ENCODE measurements at regions not wholly inside any gene's neighbourhood (a gene's known extent, or its start where the extent isn't known, plus 50 kb on each side); places are given as distances from the start of the nearest gene placed in this dataset.
"Not testable (repeated sequence)": the region's sequence is repeated elsewhere in the genome, so short reads cannot be mapped to it uniquely, and the experiment has no call there.

DNA sequence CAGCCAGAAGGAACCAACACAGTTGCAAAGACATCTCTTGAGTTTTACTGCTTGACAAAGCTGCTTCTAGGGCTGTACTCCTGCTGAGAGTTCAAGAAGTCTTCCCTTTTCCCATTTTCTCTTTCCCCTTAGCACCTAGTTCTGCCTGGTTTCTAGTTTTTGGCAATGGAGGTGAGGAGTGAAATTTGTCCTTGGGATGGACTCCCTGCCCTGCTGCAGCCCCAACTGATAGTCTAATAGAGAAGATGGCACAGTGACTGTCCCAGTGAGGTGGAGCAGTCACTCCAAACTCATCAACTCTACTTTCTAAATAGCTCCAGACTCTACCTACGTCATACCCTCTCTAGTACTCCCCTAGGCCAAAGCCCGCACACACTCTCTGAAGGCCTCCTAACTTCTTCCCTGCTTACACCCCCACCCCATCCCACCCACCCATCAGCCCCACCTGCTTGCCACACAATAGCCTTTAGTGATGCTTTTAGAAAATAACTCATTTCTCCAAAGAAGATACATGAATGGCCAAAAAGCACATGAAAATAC is 164.4 kb downstream of the DDX1 start:
- H3K4me3 Mint-ChIP-seq = no peak overlapping the region
- no peaks in the 10 kb centered on the region for H3K36me3 Mint-ChIP-seq (ENCODE audit: low read depth)
- H3K9me3 Mint-ChIP-seq = no peaks in the 10 kb centered on the region
- TF ChIP-seq CTCF (IDR thresholded peaks at IDR 0.05) = no peak
- DNase-seq = no peak
- H3K27me3 Mint-ChIP-seq (ENCODE audit: insufficient read depth) = peaks cover 6% of the 10 kb centered on the region
- no peaks in the 10 kb centered on the region for H3K4me1 Mint-ChIP-seq (ENCODE audit: low read depth)
- no peak overlapping the region for H3K27ac Mint-ChIP-seq

GRCh38 chr2:15756882-15757819 is 165.5 kb downstream of the DDX1 start:
- H3K4me3 Mint-ChIP-seq = no peak overlapping the region
- TF ChIP-seq CTCF (IDR thresholded peaks at IDR 0.05) = no peak
- no peaks in the 10 kb centered on the region for H3K9me3 Mint-ChIP-seq
- no peak for DNase-seq
- H3K27ac Mint-ChIP-seq = no peak overlapping the region
- H3K4me1 Mint-ChIP-seq (ENCODE audit: low read depth) = no peaks in the 10 kb centered on the region
- H3K27me3 Mint-ChIP-seq (ENCODE audit: insufficient read depth) = peaks cover 4% of the 10 kb centered on the region
- H3K36me3 Mint-ChIP-seq (ENCODE audit: low read depth) = no peaks in the 10 kb centered on the region

GRCh38 chr2:15757820-15758586 is 166.3 kb downstream of the DDX1 start:
- DNase-seq = no peak

DNA sequence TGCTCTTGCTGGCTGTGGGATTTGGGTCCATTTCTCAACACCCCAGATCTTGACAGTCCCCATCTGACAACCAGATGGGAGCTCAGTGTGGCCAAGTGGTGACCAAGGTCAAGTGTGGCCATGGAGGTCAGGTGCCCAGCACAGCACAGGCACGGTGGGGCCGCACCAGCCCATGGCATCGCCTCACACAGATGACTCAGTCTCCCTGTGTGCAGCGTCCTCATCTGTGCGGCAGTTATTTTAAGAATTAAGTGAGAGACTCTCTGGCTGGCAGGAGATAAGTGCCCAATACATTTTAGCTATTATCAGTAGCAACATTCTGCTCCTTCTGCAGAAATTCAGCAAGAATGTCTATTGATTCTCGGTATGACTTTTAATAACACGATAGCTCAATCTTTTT is 167.2 kb downstream of the DDX1 start:
- DNase-seq = no peak
- Mint-ChIP-seq H3K9me3 (peaks cover 5% of the 10 kb centered on the region; the same call in 1 of the 2 replicates), H3K27ac (no peak overlapping the region), H3K27me3 (ENCODE audit: insufficient read depth) (peaks cover 4% of the 10 kb centered on the region), H3K36me3 (ENCODE audit: low read depth) (no peaks in the 10 kb centered on the region), H3K4me1 (ENCODE audit: low read depth) (no peaks in the 10 kb centered on the region), H3K4me3 (no peak overlapping the region)
- no peak for TF ChIP-seq CTCF (IDR thresholded peaks at IDR 0.05)

More at GRCh38 chr2:15757820-15758586, 166.3 kb downstream of the DDX1 start:
- no peak overlapping the region for H3K4me3 Mint-ChIP-seq
- no peak for TF ChIP-seq CTCF (IDR thresholded peaks at IDR 0.05)
- H3K9me3 Mint-ChIP-seq = peaks cover under 1% of the 10 kb centered on the region; the same call in 1 of the 2 replicates
- no peaks in the 10 kb centered on the region for H3K36me3 Mint-ChIP-seq (ENCODE audit: low read depth)
- H3K4me1 Mint-ChIP-seq (ENCODE audit: low read depth) = no peaks in the 10 kb centered on the region
- H3K27me3 Mint-ChIP-seq (ENCODE audit: insufficient read depth) = peaks cover 4% of the 10 kb centered on the region
- H3K27ac Mint-ChIP-seq = no peak overlapping the region

DNA sequence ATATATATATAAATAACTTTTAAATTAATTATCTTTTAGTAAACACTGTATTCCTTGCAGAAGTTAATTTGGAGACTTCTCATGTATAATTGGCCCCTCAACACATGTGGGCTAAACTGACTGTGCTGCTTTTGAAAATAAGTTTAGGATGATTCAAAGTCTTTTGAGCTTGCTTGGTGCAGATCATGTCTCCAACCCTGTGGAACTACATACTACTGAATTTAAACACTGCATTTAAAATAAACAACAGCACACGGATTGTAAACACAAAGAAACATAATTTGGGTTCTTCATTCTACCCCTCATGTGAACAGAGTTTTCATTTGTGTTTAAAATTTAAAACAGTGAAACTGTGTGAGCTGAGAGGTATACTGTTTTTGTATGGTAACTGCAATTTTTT is 167.7 kb downstream of the DDX1 start:
- H3K9me3 Mint-ChIP-seq = peaks cover 5% of the 10 kb centered on the region; the same call in 1 of the 2 replicates
- no peak for DNase-seq
- no peaks in the 10 kb centered on the region for H3K36me3 Mint-ChIP-seq (ENCODE audit: low read depth)
- no peak overlapping the region for H3K4me3 Mint-ChIP-seq
- H3K27ac Mint-ChIP-seq = no peak overlapping the region
- no peak for TF ChIP-seq CTCF (IDR thresholded peaks at IDR 0.05)
- H3K27me3 Mint-ChIP-seq (ENCODE audit: insufficient read depth) = peaks cover 4% of the 10 kb centered on the region
- H3K4me1 Mint-ChIP-seq (ENCODE audit: low read depth) = no peaks in the 10 kb centered on the region

DNA sequence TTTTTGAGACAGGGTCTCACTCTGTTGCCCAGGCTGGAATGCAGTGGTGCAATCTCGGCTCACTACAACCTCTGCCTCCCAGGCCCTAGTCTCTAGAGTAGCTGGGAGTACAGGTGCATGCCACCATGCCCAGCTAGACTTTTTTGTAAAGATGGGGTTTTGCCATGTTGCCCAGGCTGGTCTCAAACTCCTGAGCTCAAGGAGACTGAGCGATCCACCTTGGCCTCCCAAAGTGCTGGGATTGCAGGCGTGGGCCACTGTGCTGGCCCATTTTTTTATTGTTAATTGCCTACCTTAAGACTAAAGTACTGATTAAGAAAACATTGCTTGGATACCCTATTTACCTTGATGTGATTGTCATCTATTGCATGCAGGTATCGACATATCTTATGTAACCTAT is 168.1 kb downstream of the DDX1 start:
- not testable (repeated sequence) for DNase-seq; H3K4me1 Mint-ChIP-seq (ENCODE audit: low read depth); H3K27ac Mint-ChIP-seq; H3K27me3 Mint-ChIP-seq (ENCODE audit: insufficient read depth); H3K36me3 Mint-ChIP-seq (ENCODE audit: low read depth); H3K4me3 Mint-ChIP-seq; H3K9me3 Mint-ChIP-seq
